ENCODE measurements at regions not wholly inside any gene's neighbourhood (a gene's known extent, or its start where the extent isn't known, plus 50 kb on each side); places are given as distances from the start of the nearest gene placed in this dataset.

- Histone ChIP-seq H3K36me3 (ENCODE audit: insufficient read depth, low read length) (no peaks in the 10 kb centered on the region), H3K27me3 (ENCODE audit: insufficient read depth, low read depth, low read length) (no peaks in the 10 kb centered on the region), H3K79me2 (replicated peaks; ENCODE audit: insufficient read depth, low read length) (no peaks in the 10 kb centered on the region), H3K9me3 (ENCODE audit: low read length) (no peaks in the 10 kb centered on the region), H3K27ac (ENCODE audit: low read length) (no peak overlapping the region), H2AFZ (ENCODE audit: low read depth, low read length) (no peak overlapping the region), H3K4me3 (ENCODE audit: low read length) (no peak overlapping the region), H3K4me2 (ENCODE audit: low read length) (no peak overlapping the region), H4K20me1 (ENCODE audit: insufficient read depth) (no peaks in the 10 kb centered on the region), H3K9ac (ENCODE audit: low read length) (no peak overlapping the region), H3F3A (ENCODE audit: insufficient read depth, low read length, poor library complexity, severe bottlenecking) (no peaks in the 10 kb centered on the region), H3K9me2 (ENCODE audit: insufficient read depth, low read length) (no peaks in the 10 kb centered on the region)
- no peak for TF ChIP-seq EZH2 (IDR thresholded peaks at IDR 0.05; ENCODE audit: borderline replicate concordance, insufficient read depth, low read length, poor library complexity, severe bottlenecking)
- TF ChIP-seq, protein P1, sequence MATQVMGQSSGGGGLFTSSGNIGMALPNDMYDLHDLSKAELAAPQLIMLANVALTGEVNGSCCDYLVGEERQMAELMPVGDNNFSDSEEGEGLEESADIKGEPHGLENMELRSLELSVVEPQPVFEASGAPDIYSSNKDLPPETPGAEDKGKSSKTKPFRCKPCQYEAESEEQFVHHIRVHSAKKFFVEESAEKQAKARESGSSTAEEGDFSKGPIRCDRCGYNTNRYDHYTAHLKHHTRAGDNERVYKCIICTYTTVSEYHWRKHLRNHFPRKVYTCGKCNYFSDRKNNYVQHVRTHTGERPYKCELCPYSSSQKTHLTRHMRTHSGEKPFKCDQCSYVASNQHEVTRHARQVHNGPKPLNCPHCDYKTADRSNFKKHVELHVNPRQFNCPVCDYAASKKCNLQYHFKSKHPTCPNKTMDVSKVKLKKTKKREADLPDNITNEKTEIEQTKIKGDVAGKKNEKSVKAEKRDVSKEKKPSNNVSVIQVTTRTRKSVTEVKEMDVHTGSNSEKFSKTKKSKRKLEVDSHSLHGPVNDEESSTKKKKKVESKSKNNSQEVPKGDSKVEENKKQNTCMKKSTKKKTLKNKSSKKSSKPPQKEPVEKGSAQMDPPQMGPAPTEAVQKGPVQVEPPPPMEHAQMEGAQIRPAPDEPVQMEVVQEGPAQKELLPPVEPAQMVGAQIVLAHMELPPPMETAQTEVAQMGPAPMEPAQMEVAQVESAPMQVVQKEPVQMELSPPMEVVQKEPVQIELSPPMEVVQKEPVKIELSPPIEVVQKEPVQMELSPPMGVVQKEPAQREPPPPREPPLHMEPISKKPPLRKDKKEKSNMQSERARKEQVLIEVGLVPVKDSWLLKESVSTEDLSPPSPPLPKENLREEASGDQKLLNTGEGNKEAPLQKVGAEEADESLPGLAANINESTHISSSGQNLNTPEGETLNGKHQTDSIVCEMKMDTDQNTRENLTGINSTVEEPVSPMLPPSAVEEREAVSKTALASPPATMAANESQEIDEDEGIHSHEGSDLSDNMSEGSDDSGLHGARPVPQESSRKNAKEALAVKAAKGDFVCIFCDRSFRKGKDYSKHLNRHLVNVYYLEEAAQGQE (IDR thresholded peaks at IDR 0.05; ENCODE audit: borderline replicate concordance), result no peak
- TF ChIP-seq POLR2AphosphoS5 (IDR thresholded peaks at IDR 0.05), result no peak
- TF ChIP-seq, protein P2, sequence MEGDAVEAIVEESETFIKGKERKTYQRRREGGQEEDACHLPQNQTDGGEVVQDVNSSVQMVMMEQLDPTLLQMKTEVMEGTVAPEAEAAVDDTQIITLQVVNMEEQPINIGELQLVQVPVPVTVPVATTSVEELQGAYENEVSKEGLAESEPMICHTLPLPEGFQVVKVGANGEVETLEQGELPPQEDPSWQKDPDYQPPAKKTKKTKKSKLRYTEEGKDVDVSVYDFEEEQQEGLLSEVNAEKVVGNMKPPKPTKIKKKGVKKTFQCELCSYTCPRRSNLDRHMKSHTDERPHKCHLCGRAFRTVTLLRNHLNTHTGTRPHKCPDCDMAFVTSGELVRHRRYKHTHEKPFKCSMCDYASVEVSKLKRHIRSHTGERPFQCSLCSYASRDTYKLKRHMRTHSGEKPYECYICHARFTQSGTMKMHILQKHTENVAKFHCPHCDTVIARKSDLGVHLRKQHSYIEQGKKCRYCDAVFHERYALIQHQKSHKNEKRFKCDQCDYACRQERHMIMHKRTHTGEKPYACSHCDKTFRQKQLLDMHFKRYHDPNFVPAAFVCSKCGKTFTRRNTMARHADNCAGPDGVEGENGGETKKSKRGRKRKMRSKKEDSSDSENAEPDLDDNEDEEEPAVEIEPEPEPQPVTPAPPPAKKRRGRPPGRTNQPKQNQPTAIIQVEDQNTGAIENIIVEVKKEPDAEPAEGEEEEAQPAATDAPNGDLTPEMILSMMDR (IDR thresholded peaks at IDR 0.05; ENCODE audit: poor library complexity, severe bottlenecking), result no peak
- no peak for TF ChIP-seq EP300 (conservative IDR thresholded peaks at IDR 0.05; ENCODE audit: poor library complexity, severe bottlenecking)
- no peak for TF ChIP-seq TAF1 (IDR thresholded peaks at IDR 0.05; ENCODE audit: low read depth)
- no peak for TF ChIP-seq RAD21 (conservative IDR thresholded peaks at IDR 0.05)
- TF ChIP-seq SMC3 (conservative IDR thresholded peaks at IDR 0.05; ENCODE audit: poor library complexity), result no peak
- TF ChIP-seq MXI1 (conservative IDR thresholded peaks at IDR 0.05; ENCODE audit: poor library complexity, severe bottlenecking), result no peak
Measured at GRCh38 chr2:36035137-36035536, 320.4 kb upstream of the CRIM1 start.

DNA sequence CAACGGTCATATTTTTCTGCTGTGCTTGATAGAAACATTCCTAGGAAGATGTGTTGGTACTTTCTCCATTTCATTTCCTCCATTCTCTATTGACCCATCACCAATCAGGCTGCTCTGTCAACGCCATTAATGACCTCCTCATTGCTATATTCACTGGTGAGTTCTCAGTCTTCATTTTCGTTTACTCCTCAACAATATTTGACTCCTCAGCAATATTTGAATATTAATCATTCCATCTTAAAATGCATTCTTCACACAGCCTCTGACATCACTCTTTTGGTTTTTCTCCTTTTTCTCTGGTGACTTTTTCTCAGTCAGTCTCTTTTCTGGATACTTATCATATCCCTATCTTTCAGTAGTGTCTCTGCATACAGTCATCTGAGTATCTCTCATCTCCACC lies 323.5 kb upstream of the CRIM1 start:
- Histone ChIP-seq H2AFZ (ENCODE audit: low read depth, low read length) (no peak overlapping the region), H3K4me2 (ENCODE audit: low read length) (no peak overlapping the region), H3K27me3 (ENCODE audit: insufficient read depth, low read depth, low read length) (no peaks in the 10 kb centered on the region), H3K27ac (ENCODE audit: low read length) (no peak overlapping the region), H3K36me3 (ENCODE audit: insufficient read depth, low read length) (no peaks in the 10 kb centered on the region), H4K20me1 (ENCODE audit: insufficient read depth) (no peaks in the 10 kb centered on the region), H3F3A (ENCODE audit: insufficient read depth, low read length, poor library complexity, severe bottlenecking) (no peaks in the 10 kb centered on the region), H3K9me3 (ENCODE audit: low read length) (no peaks in the 10 kb centered on the region), H3K4me3 (ENCODE audit: low read length) (no peak overlapping the region), H3K9me2 (ENCODE audit: insufficient read depth, low read length) (no peaks in the 10 kb centered on the region), H3K79me2 (replicated peaks; ENCODE audit: insufficient read depth, low read length) (no peaks in the 10 kb centered on the region), H3K9ac (ENCODE audit: low read length) (no peak overlapping the region)
- no peak for TF ChIP-seq RAD21 (conservative IDR thresholded peaks at IDR 0.05)
- TF ChIP-seq SMC3 (conservative IDR thresholded peaks at IDR 0.05; ENCODE audit: poor library complexity), result no peak
- no peak for TF ChIP-seq POLR2AphosphoS5 (IDR thresholded peaks at IDR 0.05)
- TF ChIP-seq, protein P2 (IDR thresholded peaks at IDR 0.05; ENCODE audit: poor library complexity, severe bottlenecking), result no peak
- TF ChIP-seq MXI1 (conservative IDR thresholded peaks at IDR 0.05; ENCODE audit: poor library complexity, severe bottlenecking), result no peak
- TF ChIP-seq EP300 (conservative IDR thresholded peaks at IDR 0.05; ENCODE audit: poor library complexity, severe bottlenecking), result no peak
- no peak for TF ChIP-seq TAF1 (IDR thresholded peaks at IDR 0.05; ENCODE audit: low read depth)
- TF ChIP-seq EZH2 (IDR thresholded peaks at IDR 0.05; ENCODE audit: borderline replicate concordance, insufficient read depth, low read length, poor library complexity, severe bottlenecking), result no peak
- TF ChIP-seq, protein P1 (IDR thresholded peaks at IDR 0.05; ENCODE audit: borderline replicate concordance), result no peak
